PC-3 (cell line): ENCODE measurements at regions not wholly inside any gene's neighbourhood (a gene's known extent, or its start where the extent isn't known, plus 50 kb on each side); places are given as distances from the start of the nearest gene placed in this dataset.

ENCODE experiments used
- EZH2 ChIP-seq: fragments of 300-600 bp; sonication (generic); IDR thresholded peaks from one replicate; pipeline ENCODE4 v1.6.1; 2017; ENCODE audit warnings: antibody characterized with exemption, mild to moderate bottlenecking, low read length; ENCODE audit not compliant: unreplicated experiment
- EZH2phosphoT487 ChIP-seq: fragments of 300-600 bp; sonication (generic); IDR thresholded peaks from 2 replicates; pipeline ENCODE4 v1.6.1; 2018; ENCODE audit warnings: mild to moderate bottlenecking, antibody characterized with exemption, low read length, borderline replicate concordance
- TF ChIP-seq, protein P1 (sequence below): fragments of 300-600 bp; sonication (generic); conservative IDR thresholded peaks from 2 replicates; pipeline ENCODE4 v1.5.1; 2017; ENCODE audit warnings: antibody characterized with exemption, low read depth, mild to moderate bottlenecking, low read length

DNA sequence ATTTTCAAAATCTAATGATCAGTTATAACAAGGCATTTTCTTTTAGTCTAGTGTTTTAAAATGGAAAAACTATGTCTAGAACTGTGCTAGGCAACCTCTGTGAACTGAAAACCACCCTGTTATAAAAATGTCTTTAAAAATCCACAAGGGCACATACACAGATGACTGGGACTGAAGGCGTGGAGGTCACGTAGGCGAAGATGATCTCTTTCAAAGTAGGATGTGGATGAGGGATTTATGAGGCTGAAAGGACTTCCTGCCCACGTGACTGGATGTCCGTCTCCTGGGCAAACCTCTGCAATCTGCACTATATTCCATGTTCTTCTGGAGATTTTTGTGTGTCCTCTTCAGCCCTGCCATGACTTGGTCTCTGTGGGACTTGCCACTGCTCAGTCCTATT is 84.2 kb upstream of the ZNF536 start:
- TF ChIP-seq, protein P1, sequence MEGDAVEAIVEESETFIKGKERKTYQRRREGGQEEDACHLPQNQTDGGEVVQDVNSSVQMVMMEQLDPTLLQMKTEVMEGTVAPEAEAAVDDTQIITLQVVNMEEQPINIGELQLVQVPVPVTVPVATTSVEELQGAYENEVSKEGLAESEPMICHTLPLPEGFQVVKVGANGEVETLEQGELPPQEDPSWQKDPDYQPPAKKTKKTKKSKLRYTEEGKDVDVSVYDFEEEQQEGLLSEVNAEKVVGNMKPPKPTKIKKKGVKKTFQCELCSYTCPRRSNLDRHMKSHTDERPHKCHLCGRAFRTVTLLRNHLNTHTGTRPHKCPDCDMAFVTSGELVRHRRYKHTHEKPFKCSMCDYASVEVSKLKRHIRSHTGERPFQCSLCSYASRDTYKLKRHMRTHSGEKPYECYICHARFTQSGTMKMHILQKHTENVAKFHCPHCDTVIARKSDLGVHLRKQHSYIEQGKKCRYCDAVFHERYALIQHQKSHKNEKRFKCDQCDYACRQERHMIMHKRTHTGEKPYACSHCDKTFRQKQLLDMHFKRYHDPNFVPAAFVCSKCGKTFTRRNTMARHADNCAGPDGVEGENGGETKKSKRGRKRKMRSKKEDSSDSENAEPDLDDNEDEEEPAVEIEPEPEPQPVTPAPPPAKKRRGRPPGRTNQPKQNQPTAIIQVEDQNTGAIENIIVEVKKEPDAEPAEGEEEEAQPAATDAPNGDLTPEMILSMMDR: no peak
- no peak for TF ChIP-seq EZH2
- TF ChIP-seq EZH2phosphoT487: no peak
